22Rv1 (cell line): ENCODE measurements at regions not wholly inside any gene's neighbourhood (a gene's known extent, or its start where the extent isn't known, plus 50 kb on each side); places are given as distances from the start of the nearest gene placed in this dataset.

Experiments used
- ZFX ChIP-seq: fragments of 450-650 bp; IDR thresholded peaks from 2 replicates; pipeline ENCODE4 v1.6.1; 2017; ENCODE audit warnings: antibody characterized with exemption, borderline replicate concordance
- TF ChIP-seq, protein P1 (sequence below): fragments of 450-650 bp; IDR thresholded peaks from 2 replicates; pipeline ENCODE4 v1.5.1; 2017; ENCODE audit warnings: mild to moderate bottlenecking

DNA sequence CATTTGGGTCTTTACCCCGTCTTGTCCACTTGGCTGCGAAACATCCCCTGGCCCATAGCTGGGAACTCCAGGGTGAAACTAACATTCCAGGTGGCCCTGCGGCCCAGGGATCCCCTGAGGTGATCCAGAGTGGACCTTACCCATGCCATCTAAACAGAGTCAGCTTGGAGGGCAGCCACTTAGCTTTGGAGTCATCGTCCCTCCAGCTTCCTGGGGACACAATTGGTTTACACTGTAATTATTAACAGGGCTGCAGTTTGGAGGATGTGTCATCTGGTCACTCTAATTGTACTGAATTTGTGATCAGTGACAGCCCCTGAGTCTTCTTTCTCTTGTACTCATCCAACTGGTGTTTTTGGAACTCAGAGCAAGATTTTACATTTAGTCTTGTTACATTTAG, 149.9 kb downstream of the ENGASE start:
- TF ChIP-seq, protein P1, sequence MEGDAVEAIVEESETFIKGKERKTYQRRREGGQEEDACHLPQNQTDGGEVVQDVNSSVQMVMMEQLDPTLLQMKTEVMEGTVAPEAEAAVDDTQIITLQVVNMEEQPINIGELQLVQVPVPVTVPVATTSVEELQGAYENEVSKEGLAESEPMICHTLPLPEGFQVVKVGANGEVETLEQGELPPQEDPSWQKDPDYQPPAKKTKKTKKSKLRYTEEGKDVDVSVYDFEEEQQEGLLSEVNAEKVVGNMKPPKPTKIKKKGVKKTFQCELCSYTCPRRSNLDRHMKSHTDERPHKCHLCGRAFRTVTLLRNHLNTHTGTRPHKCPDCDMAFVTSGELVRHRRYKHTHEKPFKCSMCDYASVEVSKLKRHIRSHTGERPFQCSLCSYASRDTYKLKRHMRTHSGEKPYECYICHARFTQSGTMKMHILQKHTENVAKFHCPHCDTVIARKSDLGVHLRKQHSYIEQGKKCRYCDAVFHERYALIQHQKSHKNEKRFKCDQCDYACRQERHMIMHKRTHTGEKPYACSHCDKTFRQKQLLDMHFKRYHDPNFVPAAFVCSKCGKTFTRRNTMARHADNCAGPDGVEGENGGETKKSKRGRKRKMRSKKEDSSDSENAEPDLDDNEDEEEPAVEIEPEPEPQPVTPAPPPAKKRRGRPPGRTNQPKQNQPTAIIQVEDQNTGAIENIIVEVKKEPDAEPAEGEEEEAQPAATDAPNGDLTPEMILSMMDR, result no peak
- no peak for TF ChIP-seq ZFX
